Astrocyte of the spinal cord (primary cell): ENCODE measurements at regions not wholly inside any gene's neighbourhood (a gene's known extent, or its start where the extent isn't known, plus 50 kb on each side); places are given as distances from the start of the nearest gene placed in this dataset.

Experiments used
- DNase-seq: peaks from one replicate; pipeline ENCODE4 v3.0.0; 2011; ENCODE audit warnings: low read depth, low spot score
- H3K4me3 ChIP-seq: 2 replicates; pipeline ENCODE4 v1.5.1; 2011; ENCODE audit warnings: low read depth, mild to moderate bottlenecking, low read length, moderate library complexity
- CTCF ChIP-seq: IDR thresholded peaks from 2 replicates; pipeline ENCODE4 v1.5.1; 2012; ENCODE audit warnings: low read depth, mild to moderate bottlenecking, low read length, inconsistent platforms
- in situ Hi-C: cut with HindIII; loops from 2 replicates; pipeline ENCODE4 v1.10.0; 2017; ENCODE audit warnings: low sequenced_read_pairs

- no peak for DNase-seq
- in situ Hi-C loops = no loop called here
- TF ChIP-seq CTCF = no peak
- H3K4me3 ChIP-seq = no peak overlapping the region
Measured at GRCh38 chr9:78521680-78522079, 224.8 kb downstream of the PSAT1 start.

- H3K4me3 ChIP-seq = no peak overlapping the region
- no peak for DNase-seq
- TF ChIP-seq CTCF = no peak
- in situ Hi-C loops = no loop called here
Measured at GRCh38 chr9:78525986-78526560, 229.1 kb downstream of the PSAT1 start.

GRCh38 chr9:78533500-78533899 is 236.6 kb downstream of the PSAT1 start:
- H3K4me3 ChIP-seq = no peak overlapping the region
- DNase-seq = no peak
- in situ Hi-C loops = no loop called here
- no peak for TF ChIP-seq CTCF

GRCh38 chr9:78539188-78539587 is 242.3 kb downstream of the PSAT1 start:
- H3K4me3 ChIP-seq = no peak overlapping the region
- DNase-seq = no peak
- TF ChIP-seq CTCF = no peak
- in situ Hi-C loops = no loop called here

- no peak for TF ChIP-seq CTCF
- peak; percentile 81 for DNase-seq
- in situ Hi-C loops = no loop called here
- no peak overlapping the region for H3K4me3 ChIP-seq
Measured at GRCh38 chr9:78539904-78540303, 243.0 kb downstream of the PSAT1 start.

GRCh38 chr9:78541868-78542443 is 245.0 kb downstream of the PSAT1 start:
- in situ Hi-C loops = no loop called here
- TF ChIP-seq CTCF = no peak
- no peak for DNase-seq
- no peak overlapping the region for H3K4me3 ChIP-seq
